Stomach (tissue), 8 donors: ENCODE measurements at regions not wholly inside any gene's neighbourhood (a gene's known extent, or its start where the extent isn't known, plus 50 kb on each side); places are given as distances from the start of the nearest gene placed in this dataset.

ENCODE experiments used
- DNase-seq, 2 donors: peaks; one replicate each; pipeline versions ENCODE4 v3.0.0 to v3.0.0-alpha.2; 2013 to 2019
- H3K27ac ChIP-seq, 5 donors: fragments of 200-600 bp in 4 of 5; sonication (generic) in 4 of 5; one replicate each; pipeline ENCODE4 v1.5.1; 2013 to 2019; ENCODE audit warnings: mild to moderate bottlenecking in 1 of 5, moderate library complexity in 1 of 5
- H3K27me3 ChIP-seq, 3 donors: fragments of 200-600 bp; sonication (generic); one replicate each; pipeline ENCODE4 v1.5.1; 2017 to 2019; ENCODE audit warnings: mixed run types in 1 of 3
- H3K36me3 ChIP-seq, 4 donors: fragments of 200-600 bp; sonication (generic); 1 replicate in 3 of 4; 2 replicates in 1 of 4; pipeline ENCODE4 v1.5.1; 2016 to 2019
- H3K4me1 ChIP-seq, 4 donors: fragments of 200-600 bp; sonication (generic); one replicate each; pipeline ENCODE4 v1.5.1; 2016 to 2019
- H3K4me3 ChIP-seq, 4 donors: fragments of 200-600 bp; sonication (generic) in 3 of 4; one replicate each; pipeline ENCODE4 v1.5.1; 2016 to 2019; ENCODE audit warnings: mild to moderate bottlenecking in 1 of 4
- H3K9me3 ChIP-seq, 4 donors: fragments of 200-600 bp; sonication (generic); one replicate each; pipeline ENCODE4 v1.5.1; 2016 to 2019
- CTCF ChIP-seq, 7 experiments: fragments of 450-650 bp in 4 of 7; fragments of 200-600 bp in 3 of 7; sonication (generic) in 3 of 7; IDR thresholded peaks; one replicate each; pipeline ENCODE4 v1.5.1; 2016 to 2019; ENCODE audit warnings: antibody characterized with exemption in 7 of 7, control low read depth in 2 of 7, mild to moderate bottlenecking in 1 of 7
- EP300 ChIP-seq: sonication (generic); formaldehyde crosslinking; IDR thresholded peaks from one replicate; pipeline ENCODE4 v1.6.1; 2017; ENCODE audit warnings: antibody characterized with exemption
- POLR2A ChIP-seq, 4 donors: fragments of 450-650 bp; IDR thresholded peaks; one replicate each; pipeline ENCODE4 v1.6.1; 2016; ENCODE audit warnings: antibody characterized with exemption in 4 of 4, control low read depth in 2 of 4, mild to moderate bottlenecking in 1 of 4, moderate library complexity in 1 of 4
- POLR2AphosphoS5 ChIP-seq, 3 donors: sonication (generic); formaldehyde crosslinking; IDR thresholded peaks; one replicate each; pipeline ENCODE4 v1.6.1; 2016; ENCODE audit warnings: antibody characterized with exemption in 3 of 3
- WGBS, 5 donors: extraction: QIAGEN DNeasy Blood & Tissue Kit in 3 of 5; methylation state at CpG; one replicate each; pipeline versions ENCODE4 v1.1.5 to v1.1.7; 2013 to 2018; 5-methylcytosine and 5-hydroxymethylcytosine counted together
- intact Hi-C: fragments of 100-400 bp; cut with DNase I; formaldehyde crosslinking; loops from one replicate; pipeline ENCODE4 v1.15.1; 2023; ENCODE audit warnings: low total_unique reads
- donor health status: healthy with polysubstance abuse.
- donor health status: Bipolar disorder and iron deficiency.
- donor health status: healthy.

DNA sequence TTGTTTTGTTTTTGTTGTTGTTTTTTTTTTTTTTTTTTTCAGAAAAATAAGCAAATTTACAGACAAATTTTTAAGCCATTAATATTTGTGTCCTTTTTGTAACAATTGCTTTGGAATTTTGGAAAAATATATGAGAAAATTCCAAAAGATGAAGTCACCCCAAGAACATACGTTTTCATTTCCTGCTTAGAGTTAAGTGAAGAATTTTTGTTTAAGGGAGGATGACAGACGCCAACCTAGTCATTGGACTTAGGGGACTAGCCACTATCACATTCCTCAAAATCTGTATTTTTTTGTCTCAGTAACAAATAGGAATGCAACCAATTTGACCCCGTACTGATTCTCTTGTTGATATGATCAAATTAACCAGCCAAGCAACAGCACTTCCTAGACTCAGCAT, 433.9 kb upstream of the SLC30A5 start:
- Histone ChIP-seq H3K9me3 (no peaks in the 10 kb centered on the region), H3K27me3 (no peaks in the 10 kb centered on the region), H3K4me1 (no peaks in the 10 kb centered on the region), H3K4me3 (no peak overlapping the region), H3K36me3 (no peaks in the 10 kb centered on the region), H3K27ac (no peak overlapping the region)
- intact Hi-C loops: no loop called here
- no peak for DNase-seq
- 80 to 89% (median 88%) methylated on average over 3 of the region's 3 CpGs for WGBS, 5 donors
- no peak for TF ChIP-seq POLR2A (IDR thresholded peaks at IDR 0.05)

- peak; percentile 38 to 41 for DNase-seq
- no peak overlapping the region for H3K4me3 ChIP-seq
- no peaks in the 10 kb centered on the region for H3K4me1 ChIP-seq
- intact Hi-C loops: no loop called here
- H3K9me3 ChIP-seq: no peaks in the 10 kb centered on the region
- no peaks in the 10 kb centered on the region for H3K36me3 ChIP-seq
- peak in 5 of 7 experiments; percentile 9 to 48 (median 30) for TF ChIP-seq CTCF (IDR thresholded peaks at IDR 0.05)
- no peak for TF ChIP-seq POLR2AphosphoS5 (IDR thresholded peaks at IDR 0.05)
- WGBS, 5 donors: 67 to 78% (median 71%) methylated on average over 2 of the region's 2 CpGs
- no peak overlapping the region for H3K27ac ChIP-seq
- H3K27me3 ChIP-seq: no peaks in the 10 kb centered on the region
These were observed 432.6 kb upstream of the SLC30A5 start for GRCh38 chr5:68661237-68661636.

DNA sequence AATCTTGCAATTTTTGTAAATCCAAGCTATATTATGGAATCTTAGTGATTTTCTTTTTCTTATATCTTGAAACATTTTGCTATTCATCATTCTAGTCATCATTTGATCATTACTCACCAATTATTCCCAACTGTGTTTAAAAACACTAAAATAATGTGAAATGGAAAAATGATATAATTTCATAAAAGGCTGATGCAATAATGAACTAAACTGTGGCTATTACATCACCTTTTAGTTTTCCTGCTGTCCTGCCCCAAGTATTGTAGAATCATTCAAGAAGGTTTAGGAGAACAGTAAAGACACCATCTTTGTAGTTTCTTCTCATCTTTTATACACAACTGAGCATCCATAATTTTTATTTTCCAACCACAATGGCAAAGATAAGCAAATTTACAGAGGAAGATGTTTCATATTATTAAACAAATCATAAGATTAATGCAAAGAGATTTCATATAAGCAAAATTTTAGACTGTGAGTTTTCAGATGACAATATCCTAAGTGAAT, 431.0 kb upstream of the SLC30A5 start:
- intact Hi-C loops: no loop called here
- no peak overlapping the region for H3K4me3 ChIP-seq
- no peak for DNase-seq

DNA sequence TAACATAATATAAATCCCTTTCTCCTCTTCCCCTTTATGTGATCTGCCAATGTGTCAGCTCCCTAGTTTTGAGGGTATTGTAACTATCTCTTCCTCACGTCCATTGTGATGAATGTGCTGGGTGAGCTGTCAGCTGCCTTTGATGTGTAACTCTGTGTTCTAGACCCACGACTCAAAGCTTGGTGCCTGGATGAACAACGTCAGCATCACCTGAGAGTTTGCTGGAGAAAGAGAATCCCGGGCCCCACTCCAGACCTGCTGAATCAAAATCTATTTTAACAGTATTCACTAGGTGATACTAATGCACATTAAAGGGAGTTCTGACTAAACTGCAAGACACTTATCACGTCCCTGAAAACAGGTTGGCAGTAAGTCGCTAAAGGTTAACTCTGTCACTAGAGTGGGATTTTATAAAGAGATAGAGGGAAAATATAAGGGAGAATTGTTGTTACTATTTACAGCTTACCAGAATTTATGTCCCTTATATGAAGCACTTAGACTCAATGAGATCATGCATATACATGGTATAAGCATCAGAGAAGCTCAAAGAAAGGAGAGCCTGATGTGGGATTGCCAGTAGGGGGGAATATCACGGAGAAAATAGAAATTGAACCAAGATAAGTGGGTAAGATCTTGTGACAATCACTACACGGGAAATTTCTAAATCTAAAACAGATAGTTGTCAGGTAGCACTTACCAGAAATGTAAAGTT, 423.8 kb upstream of the SLC30A5 start:
- no peaks in the 10 kb centered on the region for H3K9me3 ChIP-seq
- intact Hi-C loops: no loop called here
- no peak overlapping the region for H3K4me3 ChIP-seq
- no peaks in the 10 kb centered on the region for H3K27me3 ChIP-seq
- peaks cover 0 to 19% (median 0%) of the 10 kb centered on the region in 4 donors for H3K4me1 ChIP-seq
- TF ChIP-seq CTCF (IDR thresholded peaks at IDR 0.05) (no peak), POLR2AphosphoS5 (IDR thresholded peaks at IDR 0.05) (no peak), EP300 (no peak), POLR2A (IDR thresholded peaks at IDR 0.05) (no peak)
- no peak overlapping the region for H3K27ac ChIP-seq
- 56 to 78% (median 60%) methylated on average over 8 of the region's 8 CpGs for WGBS, 5 donors
- DNase-seq: no peak
- no peaks in the 10 kb centered on the region for H3K36me3 ChIP-seq

More for the DNA sequence above, 431.0 kb upstream of the SLC30A5 start:
- no peak overlapping the region for H3K27ac ChIP-seq
- H3K27me3 ChIP-seq: no peaks in the 10 kb centered on the region
- no peak for TF ChIP-seq CTCF (IDR thresholded peaks at IDR 0.05)
- TF ChIP-seq POLR2AphosphoS5 (IDR thresholded peaks at IDR 0.05): no peak
- TF ChIP-seq POLR2A (IDR thresholded peaks at IDR 0.05): no peak
- TF ChIP-seq EP300: no peak
- no peaks in the 10 kb centered on the region for H3K4me1 ChIP-seq
- H3K9me3 ChIP-seq: no peaks in the 10 kb centered on the region
- H3K36me3 ChIP-seq: no peaks in the 10 kb centered on the region

GRCh38 chr5:68673106-68673822, 420.6 kb upstream of the SLC30A5 start:
- 41 to 54% (median 49%) methylated on average over 8 of the region's 8 CpGs for WGBS, 5 donors
- intact Hi-C loops: no loop called here

More at GRCh38 chr5:68673106-68673822, 420.6 kb upstream of the SLC30A5 start:
- H3K9me3 ChIP-seq: no peaks in the 10 kb centered on the region
- H3K27me3 ChIP-seq: no peaks in the 10 kb centered on the region
- H3K27ac ChIP-seq: no peak overlapping the region
- peak overlapping the region in 1 of 4 donors; percentile 2 for H3K4me3 ChIP-seq
- no peaks in the 10 kb centered on the region for H3K36me3 ChIP-seq
- no peak for DNase-seq
- TF ChIP-seq POLR2AphosphoS5 (IDR thresholded peaks at IDR 0.05) (no peak), CTCF (IDR thresholded peaks at IDR 0.05) (no peak), POLR2A (IDR thresholded peaks at IDR 0.05) (no peak), EP300 (no peak)
- peaks cover 0 to 19% (median 0%) of the 10 kb centered on the region in 4 donors for H3K4me1 ChIP-seq
